Gastrocnemius medialis (tissue), 4 donors: ENCODE measurements at regions not wholly inside any gene's neighbourhood (a gene's known extent, or its start where the extent isn't known, plus 50 kb on each side); places are given as distances from the start of the nearest gene placed in this dataset.

Experiments used
- CTCF ChIP-seq, 5 experiments: fragments of 450-650 bp in 3 of 5; fragments of 200-600 bp in 2 of 5; sonication (generic) in 2 of 5; IDR thresholded peaks in 4 of 5; conservative IDR thresholded peaks in 1 of 5; 1 replicate in 4 of 5; 2 replicates in 1 of 5; pipeline ENCODE4 v1.5.1; 2016 to 2019; ENCODE audit warnings: antibody characterized with exemption in 5 of 5, mild to moderate bottlenecking in 3 of 5, moderate library complexity in 3 of 5
- POLR2A ChIP-seq, 2 donors: fragments of 450-650 bp; IDR thresholded peaks; one replicate each; pipeline ENCODE4 v1.6.1; 2017; ENCODE audit warnings: antibody characterized with exemption in 2 of 2, mild to moderate bottlenecking in 2 of 2, moderate library complexity in 2 of 2

- TF ChIP-seq CTCF (IDR thresholded peaks at IDR 0.05 in 4 of 5, conservative IDR thresholded peaks at IDR 0.05 in 1 of 5) (no peak), POLR2A (IDR thresholded peaks at IDR 0.05) (no peak)
These were observed 65.9 kb upstream of the LINC01488 start for GRCh38 chr11:69415411-69416142.
